GM21825 (cell line): ENCODE measurements at regions not wholly inside any gene's neighbourhood (a gene's known extent, or its start where the extent isn't known, plus 50 kb on each side); places are given as distances from the start of the nearest gene placed in this dataset.

Source experiments
- ATAC-seq: cut with Tn5 transposase; IDR thresholded peaks from one replicate; pipeline ENCODE4 v1.9.1; 2021; ENCODE audit warnings: mild to moderate bottlenecking, moderate library complexity; ENCODE audit not compliant: unreplicated experiment

DNA sequence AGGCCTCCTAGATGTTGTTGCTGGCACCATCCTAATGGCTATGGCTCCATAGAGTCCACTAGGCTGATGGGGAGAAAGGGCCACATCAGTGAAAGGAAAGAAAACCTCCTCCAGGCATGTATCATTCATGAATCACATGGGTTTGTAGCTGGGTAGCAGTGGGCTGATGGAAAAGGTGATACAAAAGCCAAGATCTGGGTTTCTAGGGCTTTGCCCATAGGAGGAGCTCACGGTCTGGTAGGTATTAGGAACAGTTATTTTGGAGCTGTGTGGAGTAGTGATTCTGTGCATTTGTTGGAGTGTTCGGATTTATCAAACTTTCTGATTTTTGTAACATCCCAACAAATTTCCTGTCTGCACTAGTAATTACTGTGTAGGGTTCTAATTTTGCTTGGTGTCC, 259.2 kb downstream of the SLC4A3 start:
- no peak for ATAC-seq

DNA sequence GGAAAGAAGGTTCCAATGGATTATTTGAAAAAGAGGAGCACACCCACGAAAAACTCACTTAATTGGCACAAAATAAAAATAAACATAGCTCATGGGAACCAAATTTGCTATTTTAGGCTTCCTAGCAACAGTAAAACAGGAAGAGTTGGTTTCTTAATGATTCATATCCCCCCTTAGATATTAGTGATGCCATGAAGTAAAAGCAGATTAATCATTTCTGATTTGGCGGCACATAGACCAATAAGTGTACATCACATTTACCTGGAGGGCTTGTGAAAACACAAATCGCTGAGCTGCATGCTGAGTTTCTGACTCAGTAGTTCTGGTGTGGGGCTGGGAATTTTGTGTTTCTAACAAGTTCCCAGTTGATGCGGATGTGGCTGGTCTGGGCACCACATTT, 260.4 kb downstream of the SLC4A3 start:
- no peak for ATAC-seq

DNA sequence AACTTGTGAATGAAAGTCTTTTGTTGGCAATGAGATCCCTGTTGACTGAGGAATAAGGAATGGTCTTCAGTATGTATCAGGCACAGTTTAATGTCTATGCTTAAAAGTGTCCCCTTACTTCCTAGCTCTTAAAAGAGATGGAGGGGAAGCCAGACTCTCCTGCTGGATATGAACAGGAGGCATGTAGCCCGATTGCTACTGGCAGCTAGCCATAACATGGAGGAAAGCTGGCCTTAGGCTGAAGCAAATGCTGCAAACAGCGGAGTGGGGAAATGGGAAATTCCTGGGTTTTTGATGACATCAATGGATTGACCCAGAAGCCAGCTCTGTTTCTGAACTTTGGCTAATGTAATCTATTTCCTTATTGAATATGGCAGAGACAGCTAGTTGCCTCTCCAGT, 266.1 kb downstream of the SLC4A3 start:
- ATAC-seq = no peak

DNA sequence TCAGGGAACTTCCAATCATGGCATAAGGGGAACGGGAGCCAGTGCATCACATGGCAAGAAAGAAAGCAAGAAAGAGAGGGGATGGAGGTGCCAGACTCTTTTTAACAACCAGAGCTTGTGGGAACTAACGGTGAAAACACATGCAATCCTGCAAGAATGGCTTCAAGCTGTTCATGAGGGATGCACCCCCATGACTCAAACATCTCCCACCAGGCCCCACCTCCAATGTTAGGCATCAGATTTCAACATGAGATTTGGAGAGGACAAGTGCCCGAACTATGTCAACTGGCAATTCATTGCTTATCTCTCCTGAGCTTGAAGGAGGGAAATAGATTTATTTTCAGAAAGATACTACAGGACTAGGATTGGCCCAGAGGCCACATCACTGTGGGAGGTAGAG, 270.0 kb downstream of the SLC4A3 start:
- ATAC-seq = no peak

DNA sequence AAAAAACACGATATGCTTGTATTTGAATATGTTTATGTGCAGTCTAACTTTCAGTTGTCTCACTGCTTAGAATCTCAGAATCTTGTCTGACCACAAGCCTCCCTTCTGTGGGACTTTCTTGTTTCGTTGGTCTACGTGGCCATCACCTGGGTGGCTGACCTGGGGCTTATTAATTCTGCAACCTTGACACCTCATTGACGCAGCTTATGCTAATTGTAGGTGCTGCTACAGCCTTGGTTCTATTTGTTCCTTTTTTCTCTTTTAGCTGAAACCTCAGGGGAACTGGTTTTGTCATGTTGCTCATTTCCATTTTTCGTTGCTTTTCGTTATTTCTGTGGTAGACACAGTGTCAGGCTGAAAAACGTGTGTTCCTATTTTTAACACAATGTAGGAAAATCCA, 273.7 kb downstream of the SLC4A3 start:
- ATAC-seq = no peak

DNA sequence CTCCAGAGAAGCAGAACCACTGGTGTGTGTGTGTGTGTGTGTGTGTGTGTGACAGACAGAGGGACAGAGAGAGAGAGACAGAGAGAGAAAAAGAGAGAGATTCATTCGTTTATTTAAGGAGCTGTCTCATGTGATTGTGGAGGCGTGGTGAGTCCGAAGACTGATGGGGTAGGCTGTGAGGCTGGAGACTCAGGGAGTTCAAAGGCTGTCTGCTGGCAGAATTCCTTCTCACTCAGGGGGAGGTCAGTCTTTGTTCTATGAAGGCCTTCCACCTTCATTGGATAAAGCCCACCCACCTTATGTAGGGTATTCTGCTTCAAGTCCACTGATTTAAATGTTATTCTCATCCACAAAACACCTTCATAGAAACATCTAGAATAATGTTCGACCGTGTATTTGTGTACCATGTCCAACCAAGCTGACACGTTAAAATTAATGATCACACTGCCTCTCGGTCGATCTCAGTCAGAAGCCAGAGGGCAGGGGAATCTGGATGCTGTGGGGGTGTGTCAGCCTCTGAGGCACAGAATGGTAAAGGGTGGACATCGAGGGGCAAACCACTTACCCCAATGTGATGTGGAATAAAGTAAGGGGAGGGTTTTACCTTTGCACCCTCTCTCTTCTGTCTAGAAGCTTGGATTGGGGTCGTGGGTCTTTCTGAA, 275.6 kb downstream of the SLC4A3 start:
- no peak for ATAC-seq

DNA sequence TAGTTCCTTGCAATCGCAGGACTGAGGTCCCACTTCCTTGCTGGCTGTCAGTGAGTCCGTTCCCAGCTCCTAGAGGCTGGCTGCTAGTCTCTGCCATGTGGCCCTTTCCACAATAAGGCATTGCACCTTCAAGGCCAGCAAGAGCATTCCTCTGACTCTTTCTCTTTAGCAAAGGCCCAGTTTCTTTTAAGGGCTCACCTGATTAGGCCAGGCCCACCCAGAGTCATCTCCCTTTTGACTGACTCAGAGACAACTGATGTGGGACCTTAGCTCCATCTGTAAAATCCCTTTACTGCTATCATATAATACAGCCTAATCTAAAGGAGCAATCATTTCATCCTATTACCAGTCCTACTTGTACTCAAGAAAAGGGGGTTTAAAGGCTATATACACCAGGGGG, 278.2 kb downstream of the SLC4A3 start:
- no peak for ATAC-seq

DNA sequence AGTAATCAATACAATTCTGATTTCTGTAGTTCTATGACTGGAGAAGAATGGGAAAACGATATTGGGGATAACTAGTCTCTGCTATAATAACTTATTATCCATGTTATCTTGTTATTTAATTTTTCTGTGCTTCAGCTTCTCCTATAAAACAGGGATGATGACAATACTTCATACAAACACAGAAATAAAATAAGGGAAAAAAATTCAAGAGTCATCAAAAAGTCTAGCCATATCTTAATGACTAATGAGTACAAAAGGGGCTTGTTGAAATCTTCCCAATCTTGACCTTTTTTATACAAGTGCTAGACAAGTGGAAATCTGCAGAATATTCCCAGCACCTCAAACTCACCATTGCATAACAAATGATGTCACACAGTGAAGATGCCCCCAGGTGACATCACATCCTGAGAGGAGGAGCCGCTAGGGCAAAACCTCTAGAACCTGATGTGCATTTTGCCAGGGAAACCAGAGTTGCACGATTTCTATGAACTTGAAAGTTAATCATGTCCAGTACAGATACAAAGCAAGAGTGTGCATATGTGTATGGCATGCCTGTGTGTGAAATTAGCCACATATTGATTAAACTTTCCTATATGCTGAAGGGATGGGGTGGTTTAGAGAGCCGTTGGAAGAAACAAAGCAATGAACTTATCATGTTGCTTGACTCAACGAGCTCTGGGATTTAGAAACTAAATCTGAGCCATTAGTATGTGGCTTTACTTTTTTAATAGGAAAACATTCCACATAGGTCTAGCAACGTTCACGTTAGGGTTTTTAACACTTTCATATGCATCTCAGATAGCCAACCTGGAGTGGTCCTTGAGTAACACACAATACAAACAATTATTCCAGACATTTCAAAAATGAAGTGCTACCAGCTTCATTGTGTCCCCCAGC, 278.9 kb downstream of the SLC4A3 start:
- no peak for ATAC-seq

DNA sequence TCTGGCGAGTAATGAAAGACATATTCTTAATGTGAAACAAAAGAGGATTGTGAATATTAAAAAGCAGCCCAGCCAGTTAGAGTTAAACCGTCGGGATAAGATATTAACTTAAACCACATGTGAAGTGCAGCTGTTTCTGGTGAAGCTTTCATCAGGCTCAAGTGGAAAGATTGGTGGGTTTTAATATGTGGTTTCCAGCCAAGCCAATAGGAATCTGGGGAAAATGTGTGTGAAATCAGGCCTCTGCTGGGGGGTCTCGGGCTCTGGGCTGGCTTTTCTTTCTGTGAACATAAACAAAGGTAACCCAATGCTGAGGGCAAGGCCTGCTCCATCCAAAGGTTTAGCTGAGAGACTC, 279.6 kb downstream of the SLC4A3 start:
- no peak for ATAC-seq

DNA sequence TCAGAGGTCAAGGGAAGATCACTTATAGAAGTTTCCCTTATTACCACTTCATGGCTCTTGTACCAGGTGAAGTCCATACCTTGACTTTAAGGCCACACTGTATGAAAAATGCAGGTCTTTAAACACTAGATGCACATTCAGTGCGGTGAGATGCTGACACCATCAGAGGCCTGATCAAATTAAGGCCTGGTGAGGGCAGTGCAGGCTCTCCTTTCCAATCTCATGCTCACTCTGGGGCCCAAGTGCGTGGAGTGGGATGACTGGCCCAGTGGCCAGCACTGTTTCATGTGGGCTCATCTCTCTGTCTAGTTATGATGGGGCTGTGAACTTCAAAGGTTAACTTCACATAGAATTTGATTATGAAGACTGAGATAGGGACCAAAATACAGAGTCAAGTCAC, 281.1 kb downstream of the SLC4A3 start:
- ATAC-seq = no peak

DNA sequence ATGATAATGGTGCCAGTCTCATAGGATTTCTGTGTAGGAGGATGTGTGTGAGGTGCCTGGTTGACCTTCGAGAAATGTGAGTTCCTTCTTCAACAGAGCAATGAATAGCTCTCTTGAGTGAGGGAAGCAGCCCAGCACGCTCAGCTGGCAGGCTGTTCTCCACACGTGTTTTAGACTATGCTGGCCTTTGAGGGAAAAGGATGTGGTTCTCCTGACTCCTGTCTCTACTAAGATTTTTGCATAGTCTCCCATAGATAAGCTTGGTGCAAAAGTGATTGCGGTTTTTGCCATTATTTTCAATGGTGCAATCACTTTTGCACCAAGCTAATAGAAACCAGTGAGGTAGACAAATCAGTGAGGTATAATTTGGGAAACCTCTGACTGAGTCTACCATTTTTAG, 284.1 kb downstream of the SLC4A3 start:
- no peak for ATAC-seq

DNA sequence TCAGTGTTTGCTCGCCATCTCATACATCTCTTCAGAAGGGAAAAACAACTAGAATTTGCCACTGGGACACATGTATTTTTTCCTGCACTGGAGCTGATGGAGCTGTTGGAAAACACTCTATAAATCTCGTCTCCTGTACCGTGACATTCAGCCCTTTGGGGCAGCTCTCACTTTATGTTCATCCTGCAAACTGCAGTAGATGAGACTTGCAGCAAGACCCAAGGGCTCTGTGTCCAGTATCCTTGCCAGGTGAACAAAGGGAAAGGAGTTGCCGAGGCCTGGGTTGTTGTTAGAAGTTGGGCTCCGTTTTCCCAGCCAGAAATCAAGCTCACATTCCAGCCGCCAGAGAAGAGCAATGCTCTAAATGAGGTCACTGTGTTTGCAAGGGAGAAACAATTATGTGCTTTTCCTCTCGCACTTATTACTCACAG, 285.1 kb downstream of the SLC4A3 start:
- no peak for ATAC-seq

DNA sequence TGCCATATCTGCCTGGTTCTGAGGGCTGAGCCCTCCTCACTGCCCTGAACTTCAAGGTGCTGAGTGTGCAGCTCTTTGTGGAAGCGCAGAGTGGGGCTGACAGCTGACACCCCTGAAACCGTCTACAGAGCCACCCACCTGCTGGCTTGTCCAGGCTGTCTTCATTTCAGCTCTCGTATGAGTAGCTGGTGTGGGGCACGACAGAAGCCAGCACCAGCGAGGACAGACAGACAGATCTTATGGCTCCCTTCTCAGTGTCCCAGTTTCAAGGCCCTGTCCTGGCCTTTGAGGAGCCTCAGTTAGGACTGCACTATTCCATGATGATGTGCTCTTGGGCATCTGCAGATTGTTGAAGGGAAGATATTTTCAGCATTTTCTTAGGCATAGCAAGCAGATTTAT, 287.1 kb downstream of the SLC4A3 start:
- ATAC-seq = no peak

DNA sequence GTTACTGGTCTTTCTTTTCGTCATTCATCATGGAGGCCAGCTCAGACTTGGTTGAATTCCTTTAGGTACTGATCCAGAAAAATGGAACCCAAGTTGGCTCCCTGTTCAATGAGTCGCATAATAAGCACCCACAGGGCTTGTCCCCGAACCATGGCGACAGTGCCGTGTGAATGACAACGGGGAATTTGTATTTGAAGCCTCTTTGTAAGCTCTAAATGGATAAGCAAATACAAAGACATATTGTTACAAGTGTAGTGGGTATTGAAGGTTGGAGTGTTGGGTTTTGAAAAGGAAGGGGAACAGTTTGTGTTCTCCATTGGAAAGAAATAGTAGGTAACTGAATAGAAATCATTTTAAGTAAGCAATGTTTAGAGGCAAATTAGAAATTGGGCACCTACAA, 288.9 kb downstream of the SLC4A3 start:
- ATAC-seq = no peak

DNA sequence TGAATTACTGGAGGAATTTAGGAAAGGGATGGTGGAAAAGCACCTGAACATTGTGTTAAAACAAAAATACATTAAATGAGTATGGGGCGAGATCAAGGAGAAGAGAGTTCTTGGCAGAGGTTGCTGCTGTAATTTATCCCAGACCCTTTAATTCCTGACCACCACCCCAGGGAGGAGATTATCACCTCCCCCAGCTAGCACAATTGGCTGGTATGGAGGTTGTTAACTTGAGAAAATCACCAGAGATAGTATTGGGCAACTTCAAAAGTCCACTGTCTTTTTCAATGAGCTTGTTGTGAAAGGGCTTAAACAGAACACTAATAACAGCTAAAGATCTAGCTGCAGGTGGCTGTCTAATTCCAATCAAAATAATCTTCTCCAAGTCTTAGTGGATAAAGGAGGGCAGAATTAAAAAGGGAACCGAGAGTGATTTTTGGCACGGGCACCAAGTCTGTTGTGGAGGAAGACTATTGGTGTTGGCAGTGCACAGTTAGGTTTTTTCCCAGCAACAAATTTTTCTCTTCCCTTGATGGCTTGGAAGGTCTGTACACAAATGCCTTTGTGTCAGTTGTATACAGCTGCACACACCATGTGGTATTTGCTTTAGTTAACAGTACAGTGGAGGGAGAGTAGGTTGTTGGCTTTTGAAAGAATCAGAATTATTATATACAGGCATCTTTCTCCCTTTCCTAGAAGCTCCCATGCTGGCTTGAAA, 289.5 kb downstream of the SLC4A3 start:
- no peak for ATAC-seq

DNA sequence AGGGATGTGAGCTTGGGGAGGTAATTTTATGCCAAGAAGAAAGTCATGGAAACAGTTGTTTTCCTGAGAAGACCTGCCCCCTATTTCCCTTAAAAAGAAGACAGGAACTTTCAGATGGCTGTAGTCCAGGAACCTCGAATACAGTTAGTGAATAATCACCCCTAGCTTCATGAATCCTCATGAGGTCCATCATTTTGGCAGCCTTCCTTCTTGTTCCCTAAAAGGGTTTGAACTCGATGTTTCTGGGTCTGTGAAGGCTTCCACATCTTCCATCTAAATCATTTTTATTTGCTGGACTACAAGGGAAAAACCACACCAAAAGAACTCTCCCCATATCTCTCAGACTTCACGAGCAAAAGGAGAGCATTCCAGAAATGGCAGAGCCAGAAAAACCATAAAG, 290.8 kb downstream of the SLC4A3 start:
- no peak for ATAC-seq

DNA sequence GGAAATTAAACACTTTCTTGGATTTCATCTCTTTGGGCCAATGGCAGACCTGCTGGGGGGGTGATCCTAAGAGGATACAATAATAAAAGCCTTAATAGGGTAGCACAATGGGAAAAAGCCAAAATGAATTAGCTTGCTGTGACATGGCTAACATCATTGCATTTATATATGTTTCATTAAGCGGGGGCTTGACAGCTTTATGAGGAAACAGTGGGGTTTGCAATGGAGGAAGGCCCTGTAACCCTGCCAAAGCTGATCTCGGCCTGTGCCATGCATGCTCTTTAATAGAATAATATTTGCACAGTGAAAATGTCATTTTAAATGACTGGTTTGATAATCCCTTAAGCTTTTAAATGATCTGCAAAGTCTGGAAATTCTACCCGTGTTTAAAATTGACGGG, 291.5 kb downstream of the SLC4A3 start:
- ATAC-seq = no peak

DNA sequence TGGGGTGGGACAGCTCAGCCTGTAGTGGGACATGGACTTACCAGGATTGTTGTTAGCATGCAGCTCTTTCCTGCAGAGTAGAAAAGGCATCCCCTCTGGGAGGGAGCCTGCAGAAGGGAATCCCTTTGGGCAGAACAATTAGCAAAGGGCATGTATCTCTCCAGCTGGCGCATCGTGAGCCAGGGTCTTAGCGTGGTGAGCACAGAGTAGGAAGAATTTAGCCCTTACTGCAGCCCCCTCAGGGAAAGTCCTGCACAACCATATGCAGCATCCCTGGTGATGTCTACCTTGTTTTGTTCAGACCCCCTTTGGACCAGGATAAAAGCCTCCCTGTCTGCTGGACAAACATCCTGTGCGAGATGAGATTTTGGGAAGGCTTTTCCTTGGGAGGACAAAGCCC, 292.1 kb downstream of the SLC4A3 start:
- no peak for ATAC-seq

DNA sequence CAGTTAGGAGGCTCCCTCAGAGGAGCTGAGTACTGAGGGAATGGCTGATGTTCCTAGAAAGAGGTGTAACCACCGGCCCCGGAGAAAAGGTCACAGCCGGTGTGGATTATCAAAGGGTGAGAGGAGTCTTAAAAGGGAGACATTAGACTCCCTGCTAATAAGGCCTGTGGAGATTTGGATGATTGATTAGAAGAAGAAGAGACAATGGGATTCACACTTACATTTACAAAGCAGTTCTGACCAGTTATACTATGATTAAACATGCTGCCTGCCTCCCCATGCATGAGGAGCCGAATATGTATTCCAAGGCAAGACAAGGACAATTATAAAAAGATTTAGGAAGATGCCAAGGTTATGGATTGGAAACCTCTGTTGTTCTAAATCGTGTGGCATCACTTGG, 302.4 kb downstream of the SLC4A3 start:
- no peak for ATAC-seq

DNA sequence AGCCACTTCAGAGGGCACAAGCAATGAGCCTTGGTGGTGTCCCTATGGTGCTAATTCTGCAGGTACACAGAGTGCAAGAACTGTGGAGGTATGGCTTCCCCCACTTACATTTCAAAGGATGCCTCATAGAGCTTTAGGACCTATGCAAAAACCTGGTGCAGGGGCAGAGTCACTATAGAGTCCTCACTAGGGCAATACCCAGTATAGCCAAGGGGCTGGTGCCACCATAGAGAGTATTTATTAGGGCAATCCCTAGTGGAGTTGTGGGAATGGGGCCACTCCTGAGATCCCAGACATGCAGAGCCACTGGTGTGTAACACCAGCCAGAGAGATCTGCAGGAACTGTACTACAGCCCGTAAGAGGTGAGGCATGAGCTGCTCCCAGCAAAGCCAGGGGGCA, 312.2 kb downstream of the SLC4A3 start:
- ATAC-seq = no peak

DNA sequence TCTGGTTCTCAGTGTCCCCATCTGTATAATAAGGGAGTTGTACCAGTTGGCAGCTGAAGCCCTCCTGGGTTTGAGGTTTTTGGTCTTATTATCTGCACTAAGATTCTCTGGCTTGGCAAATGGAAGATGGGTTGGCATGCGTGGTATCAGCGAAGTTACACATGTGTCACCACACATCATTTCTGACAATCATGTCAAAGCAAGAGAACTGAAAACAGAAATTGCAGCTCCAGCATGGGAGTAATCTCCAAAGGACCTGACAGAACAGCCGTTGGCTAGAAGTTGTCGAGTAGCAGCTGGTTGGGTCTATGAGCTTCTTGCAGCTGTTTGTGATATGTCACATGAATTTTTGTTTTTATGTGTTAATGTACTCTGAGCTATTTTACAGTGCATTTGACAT, 317.4 kb downstream of the SLC4A3 start:
- ATAC-seq = no peak

DNA sequence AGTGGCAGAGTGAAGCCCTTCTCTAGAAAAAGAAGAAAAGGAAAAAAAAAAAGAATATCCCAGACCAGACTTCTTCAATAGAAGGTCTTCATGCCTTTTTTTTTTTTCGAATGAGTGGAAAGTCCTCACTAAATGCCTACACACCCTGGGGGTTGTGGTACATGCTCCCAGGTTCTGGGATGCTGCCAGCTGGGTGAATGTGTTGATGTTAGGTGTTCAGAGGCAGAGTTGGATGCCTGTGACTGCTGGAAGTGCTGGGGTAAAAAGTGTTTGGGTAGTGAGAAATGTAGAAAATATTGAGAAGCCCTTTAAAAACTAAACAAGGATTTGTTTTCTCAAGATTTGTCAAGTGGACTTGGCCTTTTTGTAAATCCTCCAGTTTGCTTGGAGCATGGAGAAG, 318.6 kb downstream of the SLC4A3 start:
- ATAC-seq = no peak
